OCI-LY1 (cell line): ENCODE measurements at regions not wholly inside any gene's neighbourhood (a gene's known extent, or its start where the extent isn't known, plus 50 kb on each side); places are given as distances from the start of the nearest gene placed in this dataset.

Experiments
- CTCF ChIP-seq: fragments of 200-600 bp; sonication (generic), shearing (Covaris generic); IDR thresholded peaks from 2 replicates; pipeline ENCODE4 v1.5.1; 2017; ENCODE audit warnings: mild to moderate bottlenecking, antibody characterized with exemption, low read length, moderate library complexity, mixed read lengths
- EZH2 ChIP-seq: fragments of 200-600 bp; sonication (generic), shearing (Covaris generic); IDR thresholded peaks from 2 replicates; pipeline ENCODE4 v1.8.0; 2017; ENCODE audit warnings: borderline replicate concordance, mixed run types, mild to moderate bottlenecking, antibody characterized with exemption, low read length, moderate library complexity, mixed read lengths

GRCh38 chrX:121902463-121902862, 855.1 kb downstream of the GLUD2 start:
- TF ChIP-seq CTCF (no peak), EZH2 (no peak)
